Prostate gland (tissue), 2 donors: ENCODE measurements at regions not wholly inside any gene's neighbourhood (a gene's known extent, or its start where the extent isn't known, plus 50 kb on each side); places are given as distances from the start of the nearest gene placed in this dataset.

Experiments used
- CTCF ChIP-seq, 4 experiments: fragments of 200-600 bp in 2 of 4; fragments of 450-650 bp in 2 of 4; sonication (generic) in 2 of 4; IDR thresholded peaks; 1 replicate in 3 of 4; 2 replicates in 1 of 4; pipeline ENCODE4 v1.5.1; 2016 to 2019; ENCODE audit warnings: antibody characterized with exemption in 4 of 4, mild to moderate bottlenecking in 2 of 4, moderate library complexity in 2 of 4
- POLR2AphosphoS5 ChIP-seq: sonication (generic); formaldehyde crosslinking; IDR thresholded peaks from one replicate; pipeline ENCODE4 v1.6.1; 2017; ENCODE audit warnings: antibody characterized with exemption

- no peak for TF ChIP-seq CTCF (IDR thresholded peaks at IDR 0.05)
- no peak for TF ChIP-seq POLR2AphosphoS5
Observed at GRCh38 chr1:30033256-30034104, 689.9 kb downstream of the MATN1 start.
